ENCODE measurements at regions not wholly inside any gene's neighbourhood (a gene's known extent, or its start where the extent isn't known, plus 50 kb on each side); places are given as distances from the start of the nearest gene placed in this dataset.

DNA sequence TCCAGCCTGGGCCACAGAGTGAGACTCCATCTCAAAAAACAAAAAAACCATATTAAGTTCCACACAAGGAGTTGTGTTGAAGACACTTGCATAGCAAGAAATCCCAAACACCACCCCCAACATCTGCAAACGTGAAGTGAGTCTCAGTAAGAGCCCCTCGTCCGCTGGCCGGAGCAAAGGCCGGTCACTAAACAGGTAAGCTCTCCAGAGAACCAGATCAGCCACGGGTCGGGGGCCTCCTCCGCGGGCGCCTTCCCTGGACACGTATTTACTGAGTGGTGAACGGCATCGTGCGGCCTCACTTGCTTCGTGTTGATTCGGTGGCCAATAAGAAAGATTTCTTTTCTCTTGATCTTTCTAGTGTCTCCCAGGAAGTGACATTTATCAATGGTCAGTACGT, 93.6 kb downstream of the MRPL36 start:
- TF ChIP-seq CTCF (IDR thresholded peaks at IDR 0.05; ENCODE audit: unreplicated experiment) = no peak
- intact Hi-C loops (cut with micrococcal nuclease) = no loop called here
- ChIA-PET POLR2A (no interaction called here), CTCF (no interaction called here)
- H3K36me3 Mint-ChIP-seq (ENCODE audit: insufficient read depth, unreplicated experiment) = no peaks in the 10 kb centered on the region
- H3K9me3 Mint-ChIP-seq (ENCODE audit: unreplicated experiment) = peaks cover 8% of the 10 kb centered on the region
- peaks cover 15% of the 10 kb centered on the region for H3K27me3 Mint-ChIP-seq (ENCODE audit: insufficient read depth, unreplicated experiment)
- no peak overlapping the region for H3K4me3 Mint-ChIP-seq (ENCODE audit: unreplicated experiment)
- no peak for DNase-seq (ENCODE audit: unreplicated experiment)
- no peaks in the 10 kb centered on the region for H3K4me1 Mint-ChIP-seq (ENCODE audit: insufficient read depth, unreplicated experiment)
- no peak overlapping the region for H3K27ac Mint-ChIP-seq (ENCODE audit: low read depth, unreplicated experiment)
- no TSS peak for BruUV-seq (replicated peaks)

DNA sequence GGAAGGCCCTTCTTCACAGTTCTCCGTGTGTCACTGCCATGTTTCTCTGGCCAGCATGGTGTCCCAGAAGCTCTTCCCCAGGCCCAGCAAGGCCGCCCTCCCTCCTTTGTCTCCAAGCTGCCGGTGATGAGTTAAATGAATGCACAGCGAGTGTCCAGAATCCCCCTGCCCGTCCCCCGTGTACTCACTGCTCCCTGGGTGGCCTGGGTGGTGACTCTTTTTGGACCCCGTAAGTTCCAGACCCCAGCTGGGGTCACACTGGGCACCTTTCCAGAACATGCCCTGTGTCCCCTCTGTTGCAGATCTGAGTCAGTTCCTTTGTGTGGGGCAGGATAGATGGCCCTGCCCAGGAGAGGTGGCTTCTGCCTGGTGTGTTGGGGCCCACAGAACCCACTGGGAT, 95.0 kb downstream of the MRPL36 start:
- intact Hi-C loops (cut with micrococcal nuclease) = no loop called here
- H3K4me3 Mint-ChIP-seq (ENCODE audit: unreplicated experiment) = no peak overlapping the region
- no peak for DNase-seq (ENCODE audit: unreplicated experiment)
- no peak overlapping the region for H3K27ac Mint-ChIP-seq (ENCODE audit: low read depth, unreplicated experiment)
- TF ChIP-seq CTCF (IDR thresholded peaks at IDR 0.05; ENCODE audit: unreplicated experiment) = no peak
- ChIA-PET POLR2A (no interaction called here), CTCF (no interaction called here)
- H3K36me3 Mint-ChIP-seq (ENCODE audit: insufficient read depth, unreplicated experiment) = no peaks in the 10 kb centered on the region
- no TSS peak for BruUV-seq (replicated peaks)
- H3K4me1 Mint-ChIP-seq (ENCODE audit: insufficient read depth, unreplicated experiment) = no peaks in the 10 kb centered on the region
- H3K27me3 Mint-ChIP-seq (ENCODE audit: insufficient read depth, unreplicated experiment) = peaks cover 15% of the 10 kb centered on the region
- peaks cover 8% of the 10 kb centered on the region for H3K9me3 Mint-ChIP-seq (ENCODE audit: unreplicated experiment)

DNA sequence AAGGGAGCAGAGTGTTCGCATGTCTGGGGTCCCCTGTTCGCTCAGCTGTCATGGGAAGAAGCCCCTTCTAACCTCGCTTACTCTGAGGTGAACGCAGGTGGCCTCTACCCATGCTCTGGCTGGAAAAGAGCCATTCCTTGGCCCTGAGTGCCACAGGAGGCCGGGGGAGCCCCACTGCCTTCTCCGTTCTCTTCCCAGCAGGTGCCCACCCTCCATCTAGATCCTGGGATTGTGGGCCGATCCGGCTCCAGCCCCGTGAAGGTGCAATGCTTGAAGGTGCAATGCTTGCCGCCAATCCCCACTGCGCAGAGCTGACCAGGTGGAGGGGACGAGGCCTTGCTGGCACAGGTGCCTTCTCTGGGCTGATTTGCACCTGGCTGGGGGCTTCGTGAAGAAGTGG, 95.4 kb downstream of the MRPL36 start:
- intact Hi-C loops (cut with micrococcal nuclease) = no loop called here
- H3K36me3 Mint-ChIP-seq (ENCODE audit: insufficient read depth, unreplicated experiment) = no peaks in the 10 kb centered on the region
- H3K4me1 Mint-ChIP-seq (ENCODE audit: insufficient read depth, unreplicated experiment) = no peaks in the 10 kb centered on the region
- H3K4me3 Mint-ChIP-seq (ENCODE audit: unreplicated experiment) = no peak overlapping the region
- H3K27ac Mint-ChIP-seq (ENCODE audit: low read depth, unreplicated experiment) = no peak overlapping the region
- peaks cover 8% of the 10 kb centered on the region for H3K9me3 Mint-ChIP-seq (ENCODE audit: unreplicated experiment)
- DNase-seq (ENCODE audit: unreplicated experiment) = no peak
- BruUV-seq (replicated peaks) = no TSS peak
- POLR2A ChIA-PET = no interaction called here
- CTCF ChIA-PET = no interaction called here
- H3K27me3 Mint-ChIP-seq (ENCODE audit: insufficient read depth, unreplicated experiment) = peaks cover 15% of the 10 kb centered on the region
- no peak for TF ChIP-seq CTCF (IDR thresholded peaks at IDR 0.05; ENCODE audit: unreplicated experiment)

- no peaks in the 10 kb centered on the region for H3K36me3 Mint-ChIP-seq (ENCODE audit: insufficient read depth, unreplicated experiment)
- H3K9me3 Mint-ChIP-seq (ENCODE audit: unreplicated experiment) = peaks cover 8% of the 10 kb centered on the region
- BruUV-seq (replicated peaks) = no TSS peak
- peaks cover 12% of the 10 kb centered on the region for H3K27me3 Mint-ChIP-seq (ENCODE audit: insufficient read depth, unreplicated experiment)
- ChIA-PET POLR2A (no interaction called here), CTCF (no interaction called here)
- H3K4me3 Mint-ChIP-seq (ENCODE audit: unreplicated experiment) = no peak overlapping the region
- no peak for TF ChIP-seq CTCF (IDR thresholded peaks at IDR 0.05; ENCODE audit: unreplicated experiment)
- intact Hi-C loops (cut with micrococcal nuclease) = no loop called here
- no peak for DNase-seq (ENCODE audit: unreplicated experiment)
- H3K4me1 Mint-ChIP-seq (ENCODE audit: insufficient read depth, unreplicated experiment) = no peaks in the 10 kb centered on the region
- H3K27ac Mint-ChIP-seq (ENCODE audit: low read depth, unreplicated experiment) = no peak overlapping the region
Measured at GRCh38 chr5:1703352-1704050, 96.1 kb downstream of the MRPL36 start.

Data from MCF 10A (cell line).